IMR-90 (cell line): ENCODE measurements at regions not wholly inside any gene's neighbourhood (a gene's known extent, or its start where the extent isn't known, plus 50 kb on each side); places are given as distances from the start of the nearest gene placed in this dataset.
A peak's percentile ranks its signal among the peaks of the same experiment; 100 is the strongest.

ENCODE experiments used
- ATAC-seq: fragments of 200-7000 bp; cut with Tn5 transposase; 2 replicates; pipeline ENCODE4 v1.9.1; 2020; ENCODE audit warnings: low read depth, mild to moderate bottlenecking, moderate library complexity
- BruUV-seq: library from RNA; stranded (reverse); fragments of 400-500 nt; replicated peaks from 2 replicates; lab custom pipeline; 2021; lab: Mats Ljungman, UMichigan
- CTCF ChIA-PET: fragments of 300-600 bp; formaldehyde crosslinking; extraction: SDS; loops from one replicate; lab custom pipeline; 2021; ENCODE audit warnings: antibody characterized with exemption; lab: Yijun Ruan, JAX
- POLR2A ChIA-PET: fragments of 300-600 bp; sonication (Branson Sonifier 250); formaldehyde crosslinking; loops from one replicate; lab custom pipeline; 2022; ENCODE audit warnings: antibody characterized with exemption; ENCODE audit not compliant: unreplicated experiment; lab: Charles Lee
- DNase-seq: peaks from one replicate; pipeline ENCODE4 v3.0.0; 2013
- H2AFZ ChIP-seq: replicated peaks from 2 replicates; pipeline ENCODE3; 2013; ENCODE audit warnings: low read length, mild to moderate bottlenecking; ENCODE audit not compliant: poor library complexity
- H2AK5ac ChIP-seq: 2 replicates; pipeline ENCODE4 v1.6.1; 2013; ENCODE audit warnings: low read depth, low read length, inconsistent platforms
- H2AK9ac ChIP-seq: replicated peaks from 2 replicates; pipeline ENCODE3; 2013; ENCODE audit warnings: mild to moderate bottlenecking, low read depth, low read length, moderate library complexity; ENCODE audit not compliant: poor library complexity
- H2BK120ac ChIP-seq: 2 replicates; pipeline ENCODE4 v1.6.1; 2013; ENCODE audit warnings: low read depth, low read length, inconsistent platforms
- H2BK15ac ChIP-seq: 3 replicates; pipeline ENCODE4 v1.6.1; 2013; ENCODE audit warnings: low read depth, low read length, inconsistent platforms
- H2BK20ac ChIP-seq: 2 replicates; pipeline ENCODE4 v1.6.1; 2013; ENCODE audit warnings: low read depth, mild to moderate bottlenecking, inconsistent platforms, low read length, moderate library complexity
- H2BK5ac ChIP-seq: 2 replicates; pipeline ENCODE4 v1.6.1; 2013; ENCODE audit warnings: mild to moderate bottlenecking, low read depth, low read length, inconsistent platforms; ENCODE audit not compliant: poor library complexity, severe bottlenecking
- H3K14ac ChIP-seq: replicated peaks from 2 replicates; pipeline ENCODE4 v1.6.1; 2013; ENCODE audit warnings: low read depth, low read length, inconsistent platforms
- H3K18ac ChIP-seq: 2 replicates; pipeline ENCODE4 v1.6.1; 2013; ENCODE audit warnings: low read depth, low read length, control low read depth
- H3K23ac ChIP-seq: 2 replicates; pipeline ENCODE4 v1.6.1; 2013; ENCODE audit warnings: low read depth, low read length, inconsistent platforms
- H3K27ac ChIP-seq: 2 replicates; pipeline ENCODE4 v1.5.1; 2013; ENCODE audit warnings: mild to moderate bottlenecking, control low read depth, low read length; ENCODE audit not compliant: insufficient read depth
- H3K27me3 ChIP-seq: 2 replicates; pipeline ENCODE4 v1.6.1; 2013; ENCODE audit warnings: low read length; ENCODE audit not compliant: control insufficient read depth, insufficient read depth
- H3K36me3 ChIP-seq: 2 replicates; pipeline ENCODE4 v1.6.1; 2013; ENCODE audit warnings: low read length, mixed read lengths; ENCODE audit not compliant: control insufficient read depth, insufficient read depth
- H3K4ac ChIP-seq: 2 replicates; pipeline ENCODE4 v1.6.1; 2013; ENCODE audit warnings: low read depth, low read length, inconsistent platforms
- H3K4me1 ChIP-seq: 2 replicates; pipeline ENCODE4 v1.6.1; 2013; ENCODE audit warnings: low read length, mixed read lengths; ENCODE audit not compliant: control insufficient read depth, insufficient read depth
- H3K4me2 ChIP-seq: 2 replicates; pipeline ENCODE4 v1.6.1; 2013; ENCODE audit warnings: low read depth, mild to moderate bottlenecking, control low read depth, low read length, moderate library complexity
- H3K4me3 ChIP-seq: 2 replicates; pipeline ENCODE4 v1.5.1; 2013; ENCODE audit warnings: low read depth, mild to moderate bottlenecking, control low read depth, low read length, moderate library complexity; ENCODE audit not compliant: insufficient read depth
- H3K56ac ChIP-seq: 2 replicates; pipeline ENCODE4 v1.6.1; 2013; ENCODE audit warnings: low read length, inconsistent platforms; ENCODE audit not compliant: insufficient read depth; ENCODE audit errors: extremely low read depth
- H3K79me1 ChIP-seq, 2 experiments: 2 replicates each; pipeline ENCODE4 v1.6.1; 2013; ENCODE audit warnings: low read length in 2 of 2, inconsistent platforms in 1 of 2, low read depth in 1 of 2
- H3K9ac ChIP-seq: 2 replicates; pipeline ENCODE4 v1.6.1; 2013; ENCODE audit warnings: low read depth, low read length, control low read depth
- H3K9me1 ChIP-seq: 2 replicates; pipeline ENCODE4 v1.6.1; 2013; ENCODE audit warnings: low read length, inconsistent platforms; ENCODE audit not compliant: insufficient read depth
- H3K9me3 ChIP-seq: 2 replicates; pipeline ENCODE4 v1.6.1; 2013; ENCODE audit warnings: low read length; ENCODE audit not compliant: control insufficient read depth, insufficient read depth
- H4K20me1 ChIP-seq: 2 replicates; pipeline ENCODE4 v1.6.1; 2013; ENCODE audit warnings: low read length, inconsistent platforms; ENCODE audit not compliant: insufficient read depth
- H4K5ac ChIP-seq: 2 replicates; pipeline ENCODE4 v1.6.1; 2013; ENCODE audit warnings: mild to moderate bottlenecking, low read depth, low read length, control low read depth
- H4K8ac ChIP-seq, 2 experiments: 2 replicates each; pipeline ENCODE4 v1.6.1; 2013; ENCODE audit warnings: low read depth in 2 of 2, low read length in 2 of 2, control low read depth in 1 of 2, inconsistent platforms in 1 of 2
- H4K91ac ChIP-seq: 2 replicates; pipeline ENCODE4 v1.6.1; 2013; ENCODE audit warnings: low read depth, low read length, inconsistent platforms; ENCODE audit not compliant: insufficient read depth
- BHLHE40 ChIP-seq: fragments of 150-350 bp; IDR thresholded peaks from 2 replicates; pipeline ENCODE4 v1.6.1; 2016; ENCODE audit warnings: mild to moderate bottlenecking, low read depth, low read length
- CEBPB ChIP-seq: IDR thresholded peaks from 2 replicates; pipeline ENCODE4 v1.6.1; 2012; ENCODE audit warnings: low read depth, low read length, improper control_type of control experiment
- CHD1 ChIP-seq: IDR thresholded peaks from 2 replicates; pipeline ENCODE4 v1.6.1; 2012; ENCODE audit warnings: low read depth, low read length, improper control_type of control experiment
- FOS ChIP-seq: fragments of 150-350 bp; IDR thresholded peaks from 2 replicates; pipeline ENCODE4 v1.6.1; 2016; ENCODE audit warnings: low read depth, low read length
- MAZ ChIP-seq: IDR thresholded peaks from 2 replicates; pipeline ENCODE4 v1.6.1; 2012; ENCODE audit warnings: low read depth, mild to moderate bottlenecking, low read length, improper control_type of control experiment, moderate library complexity, borderline replicate concordance
- MXI1 ChIP-seq: IDR thresholded peaks from 2 replicates; pipeline ENCODE4 v1.6.1; 2012; ENCODE audit warnings: low read depth, mild to moderate bottlenecking, low read length, moderate library complexity, borderline replicate concordance
- POLR2A ChIP-seq: IDR thresholded peaks from 2 replicates; pipeline ENCODE4 v1.6.1; 2012; ENCODE audit warnings: mild to moderate bottlenecking, low read depth, low read length
- RFX5 ChIP-seq: IDR thresholded peaks from 2 replicates; pipeline ENCODE4 v1.8.0; 2012; ENCODE audit warnings: low read depth, mild to moderate bottlenecking, low read length, moderate library complexity
- WGBS, 2 experiments: methylation state at CpG; one replicate each; pipeline versions ENCODE4 v1.1.5 to v1.1.7; 2013; ENCODE audit warnings: missing lambda C conversion rate in 2 of 2; ENCODE audit not compliant: insufficient read length in 1 of 2; ENCODE audit errors: extremely low coverage in 2 of 2; 5-methylcytosine and 5-hydroxymethylcytosine counted together
- dilution Hi-C: fragments of 300-500 bp; cut with HindIII; formaldehyde crosslinking; loops from one replicate; pipeline ENCODE4 v1.14.3; 2018; ENCODE audit warnings: low sequenced_read_pairs; ENCODE audit not compliant: unreplicated experiment
- in situ Hi-C: fragments of 300-500 bp; cut with MboI; formaldehyde crosslinking; loops from 3 replicates; pipeline ENCODE4 v1.14.3; 2019; ENCODE audit warnings: low sequenced_read_pairs, inconsistent platforms, mixed read lengths
- intact Hi-C: fragments of 100-400 bp; cut with micrococcal nuclease; formaldehyde crosslinking; loops from 2 replicates; pipeline ENCODE4 v1.10.0; 2022
- TF ChIP-seq, protein P1 (sequence below): fragments of 150-350 bp; IDR thresholded peaks from 2 replicates; pipeline ENCODE4 v1.6.1; 2016; ENCODE audit warnings: low read depth, mild to moderate bottlenecking, low read length, moderate library complexity, borderline replicate concordance
- TF ChIP-seq, protein P2 (sequence below): conservative IDR thresholded peaks from 2 replicates; pipeline ENCODE4 v1.5.1; 2012; ENCODE audit warnings: mild to moderate bottlenecking, low read depth, low read length, improper control_type of control experiment

DNA sequence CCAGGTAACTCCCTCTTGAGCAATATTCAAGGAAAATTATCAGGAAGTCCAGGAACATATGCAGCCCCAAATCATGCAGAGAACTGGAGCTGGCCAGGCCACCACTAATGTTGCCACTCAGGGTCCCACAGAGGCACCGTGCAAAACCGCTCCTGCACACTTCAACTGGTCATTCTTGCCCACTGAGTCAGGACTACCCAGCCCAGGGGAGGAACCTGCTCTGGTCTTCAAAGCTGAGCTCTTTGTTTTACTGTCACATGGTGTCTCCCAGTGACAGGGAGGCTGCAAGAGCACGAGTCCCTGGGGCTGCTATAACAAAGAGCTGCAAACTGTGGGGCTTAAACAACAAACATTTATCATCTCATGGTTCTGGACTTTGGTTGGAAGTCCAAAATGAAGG is 336.0 kb upstream of the PRDM1 start:
- Histone ChIP-seq H2AK9ac (no peak overlapping the region), H4K91ac (no peak overlapping the region; the same call in 1 of the 2 replicates), H4K20me1 (no peaks in the 10 kb centered on the region), H2BK5ac (no peak overlapping the region), H2BK20ac (no peak overlapping the region), H4K8ac (no peak overlapping the region), H3K14ac (peak overlapping the region; percentile 56; the same call in 1 of the 2 replicates), H3K9me1 (peaks cover 8% of the 10 kb centered on the region), H3K36me3 (no peaks in the 10 kb centered on the region), H3K4me1 (peaks cover 16% of the 10 kb centered on the region), H3K18ac (no peak overlapping the region), H3K56ac (no peak overlapping the region), H3K9ac (no peak overlapping the region), H3K27ac (no peak overlapping the region), H3K4me2 (no peak overlapping the region), H2BK15ac (no peak overlapping the region), H3K9me3 (no peaks in the 10 kb centered on the region), H3K4ac (no peak overlapping the region), H3K79me1 (no peaks in the 10 kb centered on the region), H3K4me3 (no peak overlapping the region), H2AFZ (no peak overlapping the region), H2AK5ac (no peak overlapping the region), H2BK120ac (0 out of 2 replicates have a peak overlapping the region, but pooled peaks have one; percentile 8), H3K27me3 (no peaks in the 10 kb centered on the region), H4K5ac (no peak overlapping the region), H3K23ac (no peak overlapping the region)
- no TSS peak for BruUV-seq
- ChIA-PET POLR2A (no interaction called here), CTCF (no interaction called here)
- no peak for DNase-seq
- intact Hi-C loops (no loop called here), dilution Hi-C loops (no loop called here), in situ Hi-C loops (no loop called here)
- no CpG with 5 or more reads among the region's 3 CpGs for WGBS, 2 experiments
- TF ChIP-seq BHLHE40 (no peak), RFX5 (no peak), MXI1 (no peak), CEBPB (no peak), CHD1 (no peak), FOS (no peak), MAZ (no peak), POLR2A (no peak)
- TF ChIP-seq, protein P1, sequence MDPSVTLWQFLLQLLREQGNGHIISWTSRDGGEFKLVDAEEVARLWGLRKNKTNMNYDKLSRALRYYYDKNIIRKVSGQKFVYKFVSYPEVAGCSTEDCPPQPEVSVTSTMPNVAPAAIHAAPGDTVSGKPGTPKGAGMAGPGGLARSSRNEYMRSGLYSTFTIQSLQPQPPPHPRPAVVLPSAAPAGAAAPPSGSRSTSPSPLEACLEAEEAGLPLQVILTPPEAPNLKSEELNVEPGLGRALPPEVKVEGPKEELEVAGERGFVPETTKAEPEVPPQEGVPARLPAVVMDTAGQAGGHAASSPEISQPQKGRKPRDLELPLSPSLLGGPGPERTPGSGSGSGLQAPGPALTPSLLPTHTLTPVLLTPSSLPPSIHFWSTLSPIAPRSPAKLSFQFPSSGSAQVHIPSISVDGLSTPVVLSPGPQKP = no peak
- TF ChIP-seq, protein P2, sequence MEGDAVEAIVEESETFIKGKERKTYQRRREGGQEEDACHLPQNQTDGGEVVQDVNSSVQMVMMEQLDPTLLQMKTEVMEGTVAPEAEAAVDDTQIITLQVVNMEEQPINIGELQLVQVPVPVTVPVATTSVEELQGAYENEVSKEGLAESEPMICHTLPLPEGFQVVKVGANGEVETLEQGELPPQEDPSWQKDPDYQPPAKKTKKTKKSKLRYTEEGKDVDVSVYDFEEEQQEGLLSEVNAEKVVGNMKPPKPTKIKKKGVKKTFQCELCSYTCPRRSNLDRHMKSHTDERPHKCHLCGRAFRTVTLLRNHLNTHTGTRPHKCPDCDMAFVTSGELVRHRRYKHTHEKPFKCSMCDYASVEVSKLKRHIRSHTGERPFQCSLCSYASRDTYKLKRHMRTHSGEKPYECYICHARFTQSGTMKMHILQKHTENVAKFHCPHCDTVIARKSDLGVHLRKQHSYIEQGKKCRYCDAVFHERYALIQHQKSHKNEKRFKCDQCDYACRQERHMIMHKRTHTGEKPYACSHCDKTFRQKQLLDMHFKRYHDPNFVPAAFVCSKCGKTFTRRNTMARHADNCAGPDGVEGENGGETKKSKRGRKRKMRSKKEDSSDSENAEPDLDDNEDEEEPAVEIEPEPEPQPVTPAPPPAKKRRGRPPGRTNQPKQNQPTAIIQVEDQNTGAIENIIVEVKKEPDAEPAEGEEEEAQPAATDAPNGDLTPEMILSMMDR = no peak
- ATAC-seq = no peak
